ENCODE measurements at regions not wholly inside any gene's neighbourhood (a gene's known extent, or its start where the extent isn't known, plus 50 kb on each side); places are given as distances from the start of the nearest gene placed in this dataset.

- DNase-seq (ENCODE audit: low read depth) = no peak
Measured at GRCh38 chr2:234306426-234307173, 190.3 kb downstream of the ARL4C start.

GRCh38 chr2:234305846-234306245, 191.0 kb downstream of the ARL4C start:
- DNase-seq (ENCODE audit: low read depth) = no peak

GRCh38 chr2:234304950-234305349, 191.9 kb downstream of the ARL4C start:
- DNase-seq (ENCODE audit: low read depth) = no peak

- no peak for DNase-seq (ENCODE audit: low read depth)
Measured at GRCh38 chr2:234302664-234302991, 194.3 kb downstream of the ARL4C start.

- DNase-seq (ENCODE audit: low read depth) = no peak
Measured at GRCh38 chr2:234300932-234301823, 195.7 kb downstream of the ARL4C start.

GRCh38 chr2:234300391-234300925, 196.4 kb downstream of the ARL4C start:
- no peak for DNase-seq (ENCODE audit: low read depth)

GRCh38 chr2:234298918-234299317, 198.0 kb downstream of the ARL4C start:
- no peak for DNase-seq (ENCODE audit: low read depth)

- no peak for DNase-seq (ENCODE audit: low read depth)
Measured at GRCh38 chr2:234296991-234297390, 199.9 kb downstream of the ARL4C start.

- DNase-seq (ENCODE audit: low read depth) = no peak
Measured at GRCh38 chr2:234293973-234294372, 202.9 kb downstream of the ARL4C start.

- DNase-seq (ENCODE audit: low read depth) = no peak
Measured at GRCh38 chr2:234292962-234293243, 204.0 kb downstream of the ARL4C start.

GRCh38 chr2:234292205-234292961, 204.5 kb downstream of the ARL4C start:
- DNase-seq (ENCODE audit: low read depth) = no peak

GRCh38 chr2:234291765-234292204, 205.1 kb downstream of the ARL4C start:
- DNase-seq (ENCODE audit: low read depth) = peak; percentile 62

GRCh38 chr2:234290671-234291070, 206.2 kb downstream of the ARL4C start:
- no peak for DNase-seq (ENCODE audit: low read depth)

GRCh38 chr2:234289834-234290590, 206.9 kb downstream of the ARL4C start:
- DNase-seq (ENCODE audit: low read depth) = peak; percentile 43

- DNase-seq (ENCODE audit: low read depth) = no peak
Measured at GRCh38 chr2:234288974-234289455, 207.9 kb downstream of the ARL4C start.

GRCh38 chr2:234287650-234288049, 209.2 kb downstream of the ARL4C start:
- no peak for DNase-seq (ENCODE audit: low read depth)

- DNase-seq (ENCODE audit: low read depth) = no peak
Measured at GRCh38 chr2:234286956-234287355, 209.9 kb downstream of the ARL4C start.

GRCh38 chr2:234286118-234286598, 210.7 kb downstream of the ARL4C start:
- no peak for DNase-seq (ENCODE audit: low read depth)

GRCh38 chr2:234285541-234285940, 211.3 kb downstream of the ARL4C start:
- no peak for DNase-seq (ENCODE audit: low read depth)

GRCh38 chr2:234279637-234280036, 217.2 kb downstream of the ARL4C start:
- DNase-seq (ENCODE audit: low read depth) = no peak

GRCh38 chr2:234278556-234279255, 218.2 kb downstream of the ARL4C start:
- no peak for DNase-seq (ENCODE audit: low read depth)

Data from GM04504 (cell line).